HG02571 (cell line): ENCODE measurements at regions not wholly inside any gene's neighbourhood (a gene's known extent, or its start where the extent isn't known, plus 50 kb on each side); places are given as distances from the start of the nearest gene placed in this dataset.
"Not testable (repeated sequence)": the region's sequence is repeated elsewhere in the genome, so short reads cannot be mapped to it uniquely, and the experiment has no call there.

Source experiments
- ATAC-seq: cut with Tn5 transposase; IDR thresholded peaks from one replicate; pipeline ENCODE4 v1.9.1; 2021; ENCODE audit warnings: mild to moderate bottlenecking, moderate library complexity; ENCODE audit not compliant: unreplicated experiment

- ATAC-seq, result no peak
Measured at GRCh38 chr18:65206551-65207260, 544.1 kb upstream of the CDH7 start.

DNA sequence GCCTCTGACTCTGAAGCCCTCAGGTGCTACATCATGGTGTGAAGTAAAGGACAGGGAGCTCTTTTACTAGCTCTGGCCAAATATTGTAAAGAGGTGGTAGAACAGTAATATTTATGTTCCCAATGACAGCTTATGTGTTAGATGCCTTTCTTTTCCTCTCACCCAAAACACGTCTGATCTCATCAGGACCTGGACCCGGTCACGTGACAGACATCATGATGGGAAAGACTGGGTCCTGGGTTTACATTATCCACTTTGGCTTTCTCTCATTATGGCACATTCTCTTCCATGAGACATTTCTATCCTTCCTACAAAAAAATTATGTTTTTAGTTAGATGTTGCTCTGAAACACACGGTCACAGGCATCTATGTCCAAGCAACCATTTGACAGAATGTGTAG is 548.7 kb upstream of the CDH7 start:
- ATAC-seq, result no peak

GRCh38 chr18:65175681-65176080 is 575.1 kb upstream of the CDH7 start:
- ATAC-seq, result no peak

GRCh38 chr18:65162086-65162485 is 588.7 kb upstream of the CDH7 start:
- not testable (repeated sequence) for ATAC-seq

- no peak for ATAC-seq
Measured at GRCh38 chr18:65146482-65147021, 604.3 kb upstream of the CDH7 start.

- no peak for ATAC-seq
Measured at GRCh38 chr18:65145312-65145711, 605.5 kb upstream of the CDH7 start.

GRCh38 chr18:65133610-65134009 is 617.2 kb upstream of the CDH7 start:
- ATAC-seq, result no peak

- ATAC-seq, result no peak
Measured at GRCh38 chr18:65124633-65125032, 626.2 kb upstream of the CDH7 start.

GRCh38 chr18:65103864-65104263 is 646.9 kb upstream of the CDH7 start:
- ATAC-seq, result no peak

DNA sequence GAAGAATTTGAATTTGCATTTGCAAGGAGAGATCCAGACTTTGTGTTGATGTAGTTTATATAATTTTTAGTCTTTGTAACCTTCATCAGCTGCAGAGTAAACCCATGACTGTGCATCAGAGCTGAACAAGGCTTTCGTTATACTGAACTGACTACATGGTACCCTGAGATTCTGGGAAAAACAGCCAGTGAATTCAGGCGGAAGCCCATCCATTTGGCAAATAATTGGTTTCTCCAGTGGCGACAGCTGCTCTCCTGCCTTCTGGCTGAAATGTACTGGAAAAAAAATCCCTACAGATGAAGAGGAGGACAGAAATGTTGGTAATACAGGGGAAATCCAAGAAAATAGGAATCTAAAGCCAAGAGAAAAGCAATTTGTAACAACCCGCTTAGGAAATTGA is 657.5 kb upstream of the CDH7 start:
- no peak for ATAC-seq

- peak; percentile 53 for ATAC-seq
Measured at GRCh38 chr18:65091744-65092329, 659.0 kb upstream of the CDH7 start.

DNA sequence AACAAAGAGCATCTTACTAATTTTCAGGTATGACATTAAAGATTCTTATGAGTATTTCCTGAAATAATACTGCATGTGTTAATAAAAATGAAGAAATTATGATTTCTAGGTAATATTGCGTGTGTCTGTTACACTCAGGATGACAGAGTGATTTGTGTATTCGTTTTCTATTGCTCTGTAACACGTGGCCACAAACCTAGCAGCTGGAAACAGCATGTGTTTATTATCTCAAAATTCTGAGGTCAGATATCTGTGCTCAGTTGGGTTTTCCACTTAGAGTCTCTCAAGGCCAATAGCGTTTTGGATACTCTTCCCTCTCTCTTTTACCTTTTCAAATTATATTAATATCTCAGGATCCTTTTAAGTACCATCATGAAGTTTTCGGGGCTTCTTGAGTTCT is 667.9 kb upstream of the CDH7 start:
- no peak for ATAC-seq

- no peak for ATAC-seq
Measured at GRCh38 chr18:65081786-65082185, 669.0 kb upstream of the CDH7 start.

DNA sequence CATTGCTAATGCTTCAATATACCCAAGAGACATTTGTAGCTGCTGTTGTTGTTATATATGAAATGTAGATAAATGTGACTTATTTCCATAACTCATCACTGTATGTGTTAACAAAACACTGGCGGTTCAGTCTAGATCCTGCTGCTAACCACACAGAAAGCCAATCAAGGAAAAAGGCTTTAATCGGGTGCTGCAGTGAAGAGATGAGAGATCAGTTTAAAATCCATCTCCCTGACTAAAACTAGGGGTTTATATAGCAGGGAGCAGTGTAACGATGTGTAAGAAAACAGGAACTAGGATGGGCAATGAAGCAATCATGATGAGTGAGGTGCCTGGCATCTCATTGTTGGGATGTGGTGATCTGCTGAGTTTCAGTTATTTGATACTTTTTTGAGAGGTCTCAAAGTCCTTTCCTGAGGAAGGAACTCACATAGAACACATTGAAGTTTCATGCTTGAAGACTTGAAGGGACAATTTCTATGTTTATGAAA is 677.7 kb upstream of the CDH7 start:
- no peak for ATAC-seq

DNA sequence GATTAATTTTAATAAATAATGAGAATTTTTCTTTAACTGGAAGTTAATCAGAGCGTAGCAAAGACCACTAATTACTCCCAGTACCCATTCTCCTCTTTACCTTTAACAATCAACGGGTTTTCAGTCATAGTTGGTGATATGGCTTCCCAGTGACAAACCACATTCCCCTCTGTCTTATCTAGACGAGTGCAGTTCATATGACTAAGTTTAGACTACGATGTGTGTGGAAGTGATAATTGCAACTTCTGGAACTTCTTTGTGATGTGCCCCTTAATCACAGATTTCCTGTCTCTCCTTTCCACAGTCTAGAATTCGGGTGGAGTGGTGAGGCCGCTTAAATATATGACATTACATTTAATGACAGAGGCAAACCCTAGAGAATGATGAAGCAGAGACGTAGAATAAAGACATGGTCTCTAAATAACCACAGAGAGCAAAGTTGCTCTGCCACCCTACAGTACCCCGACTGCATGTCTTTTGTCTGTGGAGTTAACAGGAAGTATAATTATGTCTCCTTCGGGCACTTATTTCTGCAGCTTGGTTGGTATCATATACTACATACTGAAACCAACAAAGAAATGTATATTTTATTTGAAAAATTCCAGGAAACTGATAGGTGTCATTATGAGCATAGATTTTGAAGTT is 693.3 kb upstream of the CDH7 start:
- no peak for ATAC-seq

DNA sequence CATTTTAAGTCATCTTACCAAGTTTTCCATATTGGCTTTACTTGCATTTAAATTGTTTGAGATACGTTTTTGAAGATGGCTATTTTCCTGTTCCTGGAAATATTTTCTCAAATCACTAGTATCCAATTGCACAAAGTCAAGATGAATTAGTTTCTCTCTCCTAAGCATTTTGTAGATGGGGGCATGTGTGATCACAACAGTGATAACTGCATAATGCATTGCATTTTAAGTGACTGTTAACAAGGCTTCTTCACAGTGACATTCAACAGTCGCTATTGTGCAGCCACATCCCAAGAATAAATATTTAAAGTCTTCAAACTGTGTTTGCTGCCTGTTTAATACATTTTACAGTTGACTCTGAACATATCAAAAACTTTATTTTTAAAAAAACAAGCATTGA is 694.2 kb upstream of the CDH7 start:
- ATAC-seq, result no peak

- no peak for ATAC-seq
Measured at GRCh38 chr18:65049586-65049985, 701.2 kb upstream of the CDH7 start.

- ATAC-seq, result no peak
Measured at GRCh38 chr18:65039578-65039977, 711.2 kb upstream of the CDH7 start.

GRCh38 chr18:65035701-65036100 is 715.1 kb upstream of the CDH7 start:
- no peak for ATAC-seq

- no peak for ATAC-seq
Measured at GRCh38 chr18:65025756-65026155, 725.1 kb upstream of the CDH7 start.

DNA sequence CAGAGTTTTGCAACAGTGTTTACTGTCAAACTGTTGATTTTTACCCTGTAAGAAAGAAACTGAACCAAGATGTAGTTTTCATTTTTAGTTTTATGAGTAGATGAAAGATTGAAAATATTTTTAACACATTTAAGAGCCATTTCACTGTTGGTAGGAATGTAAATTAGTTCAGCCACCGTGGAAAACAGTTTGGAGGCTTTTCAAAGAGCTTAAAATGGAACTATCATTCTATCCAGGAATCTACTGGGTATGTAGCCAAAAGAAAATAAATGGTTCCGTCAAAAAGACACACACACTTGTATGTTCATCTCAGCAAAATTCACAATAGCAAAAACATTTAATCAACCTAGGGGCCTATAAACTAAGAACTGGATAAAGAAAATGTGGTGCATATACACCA is 729.8 kb upstream of the CDH7 start:
- no peak for ATAC-seq

GRCh38 chr18:65018184-65018583 is 732.6 kb upstream of the CDH7 start:
- ATAC-seq, result no peak
